HepG2 (cell line): ENCODE measurements at regions not wholly inside any gene's neighbourhood (a gene's known extent, or its start where the extent isn't known, plus 50 kb on each side); places are given as distances from the start of the nearest gene placed in this dataset.

ENCODE experiments used
- ATAC-seq: fragments of 200-7000 bp; cut with Tn5 transposase; 3 replicates; pipeline ENCODE4 v1.9.1; 2020; ENCODE audit warnings: mild to moderate bottlenecking, moderate library complexity
- BruUV-seq: library from RNA; stranded (reverse); fragments of 400-500 nt; replicated peaks from 2 replicates; lab custom pipeline; 2021; lab: Mats Ljungman, UMichigan
- CTCF ChIA-PET: fragments of 300-600 bp; formaldehyde crosslinking; extraction: SDS; loops from one replicate; lab custom pipeline; 2021; ENCODE audit warnings: low total read pairs, inconsistent platforms, low intra/inter-chr PET ratio; lab: Yijun Ruan, JAX
- POLR2A ChIA-PET: fragments of 350-600 bp; sonication (Branson Sonifier 250); formaldehyde crosslinking; loops from one replicate; lab custom pipeline; 2020; ENCODE audit warnings: antibody characterized with exemption, inconsistent platforms; lab: Yijun Ruan, JAX
- DNase-seq: peaks from one replicate; pipeline ENCODE4 v3.0.0-alpha.2; 2015; ENCODE audit warnings: low spot score
- FAIRE-seq: peaks from 3 replicates; lab custom pipeline; 2011; peaks lifted over from hg19 to GRCh38; lab: Jason Lieb, UNC
- H2AFZ ChIP-seq: one replicate; pipeline ENCODE4 v1.6.1; 2011; ENCODE audit warnings: low read length, inconsistent platforms
- H3K27ac ChIP-seq: fragments of 300-600 bp; 3 replicates; pipeline ENCODE4 v1.8.0; 2011; ENCODE audit warnings: mixed run types, mild to moderate bottlenecking, mixed read lengths, low read length, inconsistent platforms; ENCODE audit not compliant: insufficient read depth; ENCODE audit errors: extremely low read length
- H3K27me3 ChIP-seq, 2 experiments: fragments of 200-600 bp in 1 of 2; 2 replicates in 1 of 2; 3 replicates in 1 of 2; pipeline versions ENCODE4 v1.6.0 to v1.8.0; 2011; ENCODE audit warnings: low read length in 2 of 2, mild to moderate bottlenecking in 2 of 2, moderate library complexity in 2 of 2, inconsistent platforms in 1 of 2; ENCODE audit not compliant: insufficient read depth in 2 of 2, control insufficient read depth in 1 of 2
- H3K36me3 ChIP-seq, 2 experiments: fragments of 200-600 bp in 1 of 2; replicated peaks in 1 of 2; 2 replicates in 1 of 2; 3 replicates in 1 of 2; pipeline versions ENCODE4 v1.5.1 to v1.8.0; 2011; ENCODE audit warnings: low read length in 2 of 2, inconsistent platforms in 1 of 2; ENCODE audit not compliant: insufficient read depth in 2 of 2, control insufficient read depth in 1 of 2
- H3K4me1 ChIP-seq: 2 replicates; pipeline ENCODE4 v1.5.1; 2012; ENCODE audit warnings: low read length, inconsistent platforms; ENCODE audit not compliant: insufficient read depth
- H3K4me2 ChIP-seq: 2 replicates; pipeline ENCODE4 v1.6.0; 2011; ENCODE audit warnings: low read depth, low read length, inconsistent platforms
- H3K4me3 ChIP-seq, 3 experiments: fragments of 200-600 bp in 1 of 3; sonication (generic), shearing (Covaris generic) in 1 of 3; replicated peaks in 1 of 3; 2 replicates each; pipeline ENCODE4 v1.5.1; 2011 to 2016; ENCODE audit warnings: low read length in 3 of 3, inconsistent platforms in 2 of 3, low read depth in 2 of 3, mild to moderate bottlenecking in 2 of 3, control low read depth in 1 of 3, mixed read lengths in 1 of 3; ENCODE audit not compliant: insufficient read depth in 1 of 3
- H3K79me2 ChIP-seq: one replicate; pipeline ENCODE4 v1.6.1; 2011; ENCODE audit warnings: low read length, inconsistent platforms; ENCODE audit not compliant: insufficient read depth
- H3K9ac ChIP-seq: 2 replicates; pipeline ENCODE4 v1.6.0; 2011; ENCODE audit warnings: mild to moderate bottlenecking, low read depth, low read length, inconsistent platforms; ENCODE audit not compliant: insufficient read depth
- H3K9me3 ChIP-seq: 2 replicates; pipeline ENCODE4 v1.5.1; 2012; ENCODE audit warnings: mild to moderate bottlenecking, low read length
- H4K20me1 ChIP-seq: 2 replicates; pipeline ENCODE4 v1.6.0; 2011; ENCODE audit warnings: inconsistent platforms, mild to moderate bottlenecking, low read length, moderate library complexity; ENCODE audit not compliant: insufficient read depth
- CREM ChIP-seq, 2 experiments: sonication (generic) in 1 of 2; formaldehyde crosslinking in 1 of 2; IDR thresholded peaks; 2 replicates each; pipeline versions ENCODE4 v1.4.0 to v1.6.1; 2016 to 2020; ENCODE audit warnings: antibody characterized with exemption in 1 of 2, mild to moderate bottlenecking in 1 of 2, missing genetic modification reagents in 1 of 2
- DNMT1 ChIP-seq: sonication (generic); formaldehyde crosslinking; IDR thresholded peaks from 2 replicates; pipeline ENCODE4 v1.5.1; 2020; ENCODE audit warnings: mild to moderate bottlenecking, missing genetic modification reagents
- GZF1 ChIP-seq: sonication (generic); formaldehyde crosslinking; IDR thresholded peaks from 2 replicates; pipeline ENCODE4 v1.5.1; 2020; ENCODE audit warnings: mild to moderate bottlenecking, missing genetic modification reagents
- HNRNPK ChIP-seq: fragments of 200-400 bp; formaldehyde crosslinking; IDR thresholded peaks from 2 replicates; pipeline ENCODE4 v1.6.1; 2018; ENCODE audit warnings: low read length, low read depth, moderate library complexity, mild to moderate bottlenecking; ENCODE audit not compliant: poor library complexity, severe bottlenecking
- HOXD1 ChIP-seq: sonication (generic); formaldehyde crosslinking; IDR thresholded peaks from 2 replicates; pipeline ENCODE4 v1.5.0; 2020; ENCODE audit warnings: missing genetic modification reagents
- KLF12 ChIP-seq: sonication (generic); formaldehyde crosslinking; IDR thresholded peaks from 2 replicates; pipeline ENCODE4 v1.4.0; 2020; ENCODE audit warnings: missing genetic modification reagents, borderline replicate concordance
- MXI1 ChIP-seq: IDR thresholded peaks from 3 replicates; pipeline ENCODE4 v1.6.1; 2012; ENCODE audit warnings: low read depth, low read length, inconsistent platforms, borderline replicate concordance
- NCOA2 ChIP-seq: sonication (generic); formaldehyde crosslinking; IDR thresholded peaks from 2 replicates; pipeline ENCODE4 v1.8.0; 2022; ENCODE audit warnings: inconsistent platforms
- NR2F1 ChIP-seq, 2 experiments: fragments of 450-650 bp in 1 of 2; formaldehyde crosslinking in 1 of 2; IDR thresholded peaks; 2 replicates each; pipeline versions ENCODE4 v1.5.0 to v1.6.1; 2016 to 2020; ENCODE audit warnings: mild to moderate bottlenecking in 1 of 2, missing compliant biosample characterization in 1 of 2, missing genetic modification reagents in 1 of 2, moderate library complexity in 1 of 2
- SP140L ChIP-seq: sonication (generic); formaldehyde crosslinking; IDR thresholded peaks from 2 replicates; pipeline ENCODE4 v1.4.0; 2020; ENCODE audit warnings: missing genetic modification reagents, borderline replicate concordance
- TBX3 ChIP-seq: fragments of 450-650 bp; IDR thresholded peaks from 2 replicates; pipeline ENCODE4 v1.6.1; 2017; ENCODE audit warnings: antibody characterized with exemption, mild to moderate bottlenecking, inconsistent platforms, borderline replicate concordance
- ZNF703 ChIP-seq: sonication (generic); formaldehyde crosslinking; IDR thresholded peaks from 2 replicates; pipeline ENCODE4 v1.5.1; 2020; ENCODE audit warnings: missing genetic modification reagents, mild to moderate bottlenecking, moderate library complexity, borderline replicate concordance
- ZNF747 ChIP-seq: sonication (generic); formaldehyde crosslinking; IDR thresholded peaks from 2 replicates; pipeline ENCODE4 v1.8.1; 2023; ENCODE audit warnings: missing genetic modification reagents, mild to moderate bottlenecking, borderline replicate concordance
- WGBS: methylation state at CpG from one replicate; pipeline ENCODE4 v1.1.6; 2017; ENCODE audit warnings: low lambda C conversion rate; 5-methylcytosine and 5-hydroxymethylcytosine counted together
- in situ Hi-C: cut with HindIII; loops from 2 replicates; pipeline ENCODE4 v1.10.0; 2017; ENCODE audit warnings: low pct_unique_long_range_greater_than_20kb; ENCODE audit not compliant: extremely low pct_ligation_motif_present
- intact Hi-C: fragments of 100-400 bp; cut with micrococcal nuclease; formaldehyde crosslinking; loops from one replicate; pipeline ENCODE4 v1.10.0; 2022; ENCODE audit not compliant: unreplicated experiment
- TF ChIP-seq, protein P1 (sequence below): sonication (generic); formaldehyde crosslinking; IDR thresholded peaks from 2 replicates; pipeline ENCODE4 v1.4.0; 2020; ENCODE audit warnings: mild to moderate bottlenecking, missing genetic modification reagents
- TF ChIP-seq, protein P2 (sequence below): sonication (generic); formaldehyde crosslinking; IDR thresholded peaks from 2 replicates; pipeline ENCODE4 v1.5.0; 2020; ENCODE audit warnings: missing genetic modification reagents, mild to moderate bottlenecking, borderline replicate concordance
- TF ChIP-seq, protein P3 (sequence below): sonication (generic); formaldehyde crosslinking; IDR thresholded peaks from 2 replicates; pipeline ENCODE4 v1.4.0; 2020; ENCODE audit warnings: missing genetic modification reagents
- TF ChIP-seq, protein P4 (sequence below): sonication (generic); formaldehyde crosslinking; IDR thresholded peaks from 2 replicates; pipeline ENCODE4 v1.5.0; 2020; ENCODE audit warnings: mild to moderate bottlenecking, missing genetic modification reagents

DNA sequence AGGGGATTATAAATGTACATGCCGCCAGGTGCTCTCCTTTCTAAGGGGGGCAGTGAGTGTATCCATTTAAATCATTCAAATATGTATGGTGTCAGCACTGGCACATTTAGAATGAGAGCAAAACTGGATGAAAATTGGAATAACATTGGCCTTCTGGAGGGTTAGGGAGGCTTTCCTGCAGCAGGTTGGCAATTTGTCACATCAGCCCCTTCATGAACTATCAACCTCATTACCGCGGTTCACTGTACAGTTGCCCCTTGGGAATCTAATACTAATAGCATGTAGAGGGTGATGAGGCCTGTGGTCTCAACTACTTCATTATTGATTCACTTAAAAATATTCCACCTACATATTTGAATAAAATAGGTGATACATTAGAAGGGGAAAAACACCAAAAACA is 117.9 kb downstream of the PDHA2 start (continued):
- TF ChIP-seq, protein P1, sequence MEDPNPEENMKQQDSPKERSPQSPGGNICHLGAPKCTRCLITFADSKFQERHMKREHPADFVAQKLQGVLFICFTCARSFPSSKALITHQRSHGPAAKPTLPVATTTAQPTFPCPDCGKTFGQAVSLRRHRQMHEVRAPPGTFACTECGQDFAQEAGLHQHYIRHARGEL = no peak
- TF ChIP-seq GZF1 (no peak), ZNF703 (CRISPR knock-in tag) (no peak), ZNF747 (CRISPR knock-in tag) (no peak), SP140L (CRISPR knock-in tag) (no peak), KLF12 (no peak), NR2F1 (CRISPR knock-in tag; IDR thresholded peaks at IDR 0.05) (no peak)
- TF ChIP-seq, protein P2, sequence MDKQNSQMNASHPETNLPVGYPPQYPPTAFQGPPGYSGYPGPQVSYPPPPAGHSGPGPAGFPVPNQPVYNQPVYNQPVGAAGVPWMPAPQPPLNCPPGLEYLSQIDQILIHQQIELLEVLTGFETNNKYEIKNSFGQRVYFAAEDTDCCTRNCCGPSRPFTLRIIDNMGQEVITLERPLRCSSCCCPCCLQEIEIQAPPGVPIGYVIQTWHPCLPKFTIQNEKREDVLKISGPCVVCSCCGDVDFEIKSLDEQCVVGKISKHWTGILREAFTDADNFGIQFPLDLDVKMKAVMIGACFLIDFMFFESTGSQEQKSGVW (CRISPR knock-in tag) = no peak
- TF ChIP-seq, all 625 proteins: peak for 0

DNA sequence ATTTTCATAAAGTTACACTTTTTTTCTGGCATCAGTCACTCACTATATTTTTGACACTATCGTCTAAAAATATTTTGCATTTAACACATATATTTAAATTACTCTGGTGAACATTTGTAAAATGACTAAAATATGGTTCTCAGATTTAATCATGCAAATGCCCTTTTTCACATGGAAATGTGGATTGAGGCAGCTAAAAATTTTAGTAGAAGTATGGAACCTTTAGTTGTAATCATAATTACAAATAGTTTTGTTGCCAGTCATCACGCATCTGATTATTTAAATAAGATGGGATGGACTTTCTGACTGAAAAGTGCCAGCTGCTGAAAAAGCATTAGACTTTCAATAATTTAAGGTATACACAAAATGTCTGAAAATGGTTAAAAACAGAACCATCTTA is 119.3 kb downstream of the PDHA2 start:
- H3K4me1 ChIP-seq = no peaks in the 10 kb centered on the region
- BruUV-seq = no TSS peak
- no peaks in the 10 kb centered on the region for H3K79me2 ChIP-seq
- H3K27ac ChIP-seq = no peak overlapping the region
- no peak overlapping the region for H3K4me2 ChIP-seq
- in situ Hi-C loops = no loop called here
- DNase-seq (no peak), FAIRE-seq (no peak), ATAC-seq (no peak)
- peaks cover 19% of the 10 kb centered on the region for H3K9me3 ChIP-seq
- H3K36me3 ChIP-seq = no peaks in the 10 kb centered on the region
- H2AFZ ChIP-seq = no peak overlapping the region
- CTCF ChIA-PET = no interaction called here
- intact Hi-C loops = no loop called here
- whole genome bisulfite sequencing = 5% methylated on average over 2 of the region's 2 CpGs
- H3K4me3 ChIP-seq = no peak overlapping the region
- POLR2A ChIA-PET = no interaction called here
- no peak overlapping the region for H3K9ac ChIP-seq
- no peaks in the 10 kb centered on the region for H4K20me1 ChIP-seq
- H3K27me3 ChIP-seq = no peaks in the 10 kb centered on the region
- no peak for TF ChIP-seq TBX3
- TF ChIP-seq DNMT1 (CRISPR knock-in tag) = no peak
- TF ChIP-seq NCOA2 (CRISPR knock-in tag) = no peak
- TF ChIP-seq MXI1 = no peak
- TF ChIP-seq, protein P3, sequence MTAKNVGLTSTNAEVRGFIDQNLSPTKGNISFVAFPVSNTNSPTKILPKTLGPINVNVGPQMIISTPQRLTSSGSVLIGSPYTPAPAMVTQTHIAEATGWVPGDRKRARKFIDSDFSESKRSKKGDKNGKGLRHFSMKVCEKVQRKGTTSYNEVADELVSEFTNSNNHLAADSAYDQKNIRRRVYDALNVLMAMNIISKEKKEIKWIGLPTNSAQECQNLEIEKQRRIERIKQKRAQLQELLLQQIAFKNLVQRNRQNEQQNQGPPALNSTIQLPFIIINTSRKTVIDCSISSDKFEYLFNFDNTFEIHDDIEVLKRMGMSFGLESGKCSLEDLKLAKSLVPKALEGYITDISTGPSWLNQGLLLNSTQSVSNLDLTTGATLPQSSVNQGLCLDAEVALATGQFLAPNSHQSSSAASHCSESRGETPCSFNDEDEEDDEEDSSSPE = no peak
- TF ChIP-seq HNRNPK = no peak
- TF ChIP-seq, protein P4, sequence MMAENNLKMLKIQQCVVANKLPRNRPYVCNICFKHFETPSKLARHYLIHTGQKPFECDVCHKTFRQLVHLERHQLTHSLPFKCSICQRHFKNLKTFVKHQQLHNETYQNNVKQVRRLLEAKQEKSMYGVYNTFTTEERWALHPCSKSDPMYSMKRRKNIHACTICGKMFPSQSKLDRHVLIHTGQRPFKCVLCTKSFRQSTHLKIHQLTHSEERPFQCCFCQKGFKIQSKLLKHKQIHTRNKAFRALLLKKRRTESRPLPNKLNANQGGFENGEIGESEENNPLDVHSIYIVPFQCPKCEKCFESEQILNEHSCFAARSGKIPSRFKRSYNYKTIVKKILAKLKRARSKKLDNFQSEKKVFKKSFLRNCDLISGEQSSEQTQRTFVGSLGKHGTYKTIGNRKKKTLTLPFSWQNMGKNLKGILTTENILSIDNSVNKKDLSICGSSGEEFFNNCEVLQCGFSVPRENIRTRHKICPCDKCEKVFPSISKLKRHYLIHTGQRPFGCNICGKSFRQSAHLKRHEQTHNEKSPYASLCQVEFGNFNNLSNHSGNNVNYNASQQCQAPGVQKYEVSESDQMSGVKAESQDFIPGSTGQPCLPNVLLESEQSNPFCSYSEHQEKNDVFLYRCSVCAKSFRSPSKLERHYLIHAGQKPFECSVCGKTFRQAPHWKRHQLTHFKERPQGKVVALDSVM = no peak
- no peak for TF ChIP-seq HOXD1 (CRISPR knock-in tag)
- TF ChIP-seq CREM (IDR thresholded peaks at IDR 0.05) = no peak
- TF ChIP-seq CREM (CRISPR knock-in tag; IDR thresholded peaks at IDR 0.05) = no peak
